ENCODE measurements at regions not wholly inside any gene's neighbourhood (a gene's known extent, or its start where the extent isn't known, plus 50 kb on each side); places are given as distances from the start of the nearest gene placed in this dataset.
"Not testable (repeated sequence)": the region's sequence is repeated elsewhere in the genome, so short reads cannot be mapped to it uniquely, and the experiment has no call there.

- DNase-seq (ENCODE audit: low spot score), result not testable (repeated sequence)
Observed at GRCh38 chr11:24274214-24274781, 222.6 kb upstream of the LUZP2 start.

- peak; percentile 16 for DNase-seq (ENCODE audit: low spot score)
Observed at GRCh38 chr11:24286238-24286637, 210.6 kb upstream of the LUZP2 start.

GRCh38 chr11:24289301-24289700 is 207.6 kb upstream of the LUZP2 start:
- DNase-seq (ENCODE audit: low spot score), result no peak

GRCh38 chr11:24293964-24294363 is 202.9 kb upstream of the LUZP2 start:
- no peak for DNase-seq (ENCODE audit: low spot score)

- DNase-seq (ENCODE audit: low spot score), result peak; percentile 60
Observed at GRCh38 chr11:24295360-24295759, 201.5 kb upstream of the LUZP2 start.

- DNase-seq (ENCODE audit: low spot score), result no peak
Observed at GRCh38 chr11:24297461-24297860, 199.4 kb upstream of the LUZP2 start.

- no peak for DNase-seq (ENCODE audit: low spot score)
Observed at GRCh38 chr11:24298146-24298545, 198.7 kb upstream of the LUZP2 start.

GRCh38 chr11:24311974-24312373 is 184.9 kb upstream of the LUZP2 start:
- DNase-seq (ENCODE audit: low spot score), result no peak

- DNase-seq (ENCODE audit: low spot score), result no peak
Observed at GRCh38 chr11:24312464-24313238, 184.2 kb upstream of the LUZP2 start.

- DNase-seq (ENCODE audit: low spot score), result no peak
Observed at GRCh38 chr11:24321229-24321628, 175.6 kb upstream of the LUZP2 start.

GRCh38 chr11:24324211-24324610 is 172.6 kb upstream of the LUZP2 start:
- DNase-seq (ENCODE audit: low spot score), result no peak

GRCh38 chr11:24344222-24344621 is 152.6 kb upstream of the LUZP2 start:
- DNase-seq (ENCODE audit: low spot score), result no peak

- DNase-seq (ENCODE audit: low spot score), result no peak
Observed at GRCh38 chr11:24348908-24349307, 147.9 kb upstream of the LUZP2 start.

GRCh38 chr11:24351179-24351578 is 145.7 kb upstream of the LUZP2 start:
- DNase-seq (ENCODE audit: low spot score), result no peak

- no peak for DNase-seq (ENCODE audit: low spot score)
Observed at GRCh38 chr11:24356501-24356900, 140.4 kb upstream of the LUZP2 start.

- DNase-seq (ENCODE audit: low spot score), result no peak
Observed at GRCh38 chr11:24357620-24358410, 139.0 kb upstream of the LUZP2 start.

- DNase-seq (ENCODE audit: low spot score), result no peak
Observed at GRCh38 chr11:24372491-24372890, 124.4 kb upstream of the LUZP2 start.

- no peak for DNase-seq (ENCODE audit: low spot score)
Observed at GRCh38 chr11:24373516-24373915, 123.3 kb upstream of the LUZP2 start.

- no peak for DNase-seq (ENCODE audit: low spot score)
Observed at GRCh38 chr11:24375351-24375750, 121.5 kb upstream of the LUZP2 start.

GRCh38 chr11:24375931-24376330 is 120.9 kb upstream of the LUZP2 start:
- no peak for DNase-seq (ENCODE audit: low spot score)

- DNase-seq (ENCODE audit: low spot score), result no peak
Observed at GRCh38 chr11:24383137-24383536, 113.7 kb upstream of the LUZP2 start.

GRCh38 chr11:24384240-24384639 is 112.6 kb upstream of the LUZP2 start:
- DNase-seq (ENCODE audit: low spot score), result no peak

Data from NAMALWA (cell line).